ENCODE measurements at regions not wholly inside any gene's neighbourhood (a gene's known extent, or its start where the extent isn't known, plus 50 kb on each side); places are given as distances from the start of the nearest gene placed in this dataset.

- DNase-seq (ENCODE audit: low read depth in 4 of 6, low spot score in 6 of 6), result no peak
- 83% methylated on average over 11 of the region's 11 CpGs for WGBS (ENCODE audit: insufficient coverage)
- H3K27ac ChIP-seq (ENCODE audit: low read depth, low read length), result no peak overlapping the region
- H3K9me3 ChIP-seq (ENCODE audit: control insufficient read depth, insufficient read depth, low read length), result no peaks in the 10 kb centered on the region
- peaks cover 6% of the 10 kb centered on the region for H3K27me3 ChIP-seq (ENCODE audit: control insufficient read depth, insufficient read depth, low read length)
- H3K4me3 ChIP-seq (ENCODE audit: low read depth, low read length), result no peak overlapping the region
- H3K4me1 ChIP-seq (ENCODE audit: control insufficient read depth, insufficient read depth, low read length), result peaks cover 12% of the 10 kb centered on the region
- no peaks in the 10 kb centered on the region for H3K36me3 ChIP-seq (ENCODE audit: control insufficient read depth, insufficient read depth, low read length)
Observed at GRCh38 chr2:71790226-71791060, 337.1 kb downstream of the DYSF start.

DNA sequence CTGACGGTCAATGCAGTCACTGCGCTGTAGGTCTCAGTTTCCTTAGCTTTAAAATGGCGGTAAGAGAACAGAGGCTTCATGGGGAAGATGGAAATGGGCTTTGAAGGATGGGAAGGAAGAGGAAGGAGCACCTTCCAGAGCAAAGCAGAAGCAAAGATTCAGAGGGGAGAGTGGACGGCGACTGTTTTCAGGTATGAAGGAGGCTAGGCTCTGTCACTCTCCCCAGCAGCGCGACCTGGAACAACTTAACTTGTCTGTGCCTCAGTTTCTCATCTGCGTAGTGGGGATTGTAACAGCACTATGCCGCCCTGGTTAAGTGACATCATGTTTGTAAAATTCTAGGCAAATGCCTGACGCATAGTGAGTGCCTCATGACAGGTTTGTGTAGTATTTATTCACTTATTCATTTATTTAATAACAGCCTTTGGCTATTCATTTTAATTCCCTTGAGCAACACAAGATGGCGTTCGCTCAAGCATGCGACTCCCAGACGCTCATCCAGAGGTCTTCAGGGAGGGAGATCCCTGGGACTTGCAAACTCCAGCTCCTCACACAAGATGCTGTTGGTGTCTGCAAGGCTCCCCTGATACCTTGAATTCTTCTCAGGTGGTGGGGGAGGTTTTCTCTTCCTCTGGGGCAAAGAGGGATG, 336.3 kb downstream of the DYSF start:
- no peaks in the 10 kb centered on the region for H3K9me3 ChIP-seq (ENCODE audit: control insufficient read depth, insufficient read depth, low read length)
- no peak overlapping the region for H3K27ac ChIP-seq (ENCODE audit: low read depth, low read length)
- WGBS (ENCODE audit: insufficient coverage), result 84% methylated on average over 12 of the region's 14 CpGs
- peaks cover 6% of the 10 kb centered on the region for H3K27me3 ChIP-seq (ENCODE audit: control insufficient read depth, insufficient read depth, low read length)
- H3K36me3 ChIP-seq (ENCODE audit: control insufficient read depth, insufficient read depth, low read length), result no peaks in the 10 kb centered on the region
- DNase-seq (ENCODE audit: low read depth in 4 of 6, low spot score in 6 of 6), result no peak
- H3K4me3 ChIP-seq (ENCODE audit: low read depth, low read length), result no peak overlapping the region
- H3K4me1 ChIP-seq (ENCODE audit: control insufficient read depth, insufficient read depth, low read length), result peaks cover 16% of the 10 kb centered on the region

GRCh38 chr2:71788601-71789240, 335.4 kb downstream of the DYSF start:
- DNase-seq (ENCODE audit: low read depth in 4 of 6, low spot score in 6 of 6), result no peak
- no peaks in the 10 kb centered on the region for H3K9me3 ChIP-seq (ENCODE audit: control insufficient read depth, insufficient read depth, low read length)

DNA sequence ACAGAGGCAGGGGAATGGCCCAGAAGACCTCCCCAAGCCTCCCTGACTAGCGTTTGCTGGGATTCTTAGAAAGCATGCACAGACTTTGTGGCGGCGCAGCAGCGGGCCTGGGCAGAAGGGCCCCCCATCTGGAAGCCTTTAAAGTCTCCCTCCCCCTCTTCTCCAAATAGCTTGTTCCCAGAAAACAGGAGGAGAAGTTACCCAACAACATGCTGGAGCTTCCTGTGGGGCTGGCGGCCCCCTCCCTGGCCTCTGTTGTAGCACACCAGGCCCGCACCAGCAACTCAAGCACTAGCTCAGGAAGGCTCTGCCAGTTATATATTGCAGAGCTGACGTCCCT, 334.8 kb downstream of the DYSF start:
- 84% methylated on average over 7 of the region's 7 CpGs for WGBS (ENCODE audit: insufficient coverage)
- H3K27ac ChIP-seq (ENCODE audit: low read depth, low read length), result no peak overlapping the region
- peaks cover 10% of the 10 kb centered on the region for H3K4me1 ChIP-seq (ENCODE audit: control insufficient read depth, insufficient read depth, low read length)
- peaks cover 6% of the 10 kb centered on the region for H3K27me3 ChIP-seq (ENCODE audit: control insufficient read depth, insufficient read depth, low read length)
- no peaks in the 10 kb centered on the region for H3K36me3 ChIP-seq (ENCODE audit: control insufficient read depth, insufficient read depth, low read length)
- no peaks in the 10 kb centered on the region for H3K9me3 ChIP-seq (ENCODE audit: control insufficient read depth, insufficient read depth, low read length)
- no peak overlapping the region for H3K4me3 ChIP-seq (ENCODE audit: low read depth, low read length)
- no peak for DNase-seq (ENCODE audit: low read depth in 4 of 6, low spot score in 6 of 6)

More at GRCh38 chr2:71788601-71789240, 335.4 kb downstream of the DYSF start:
- 93% methylated on average over 7 of the region's 9 CpGs for WGBS (ENCODE audit: insufficient coverage)
- H3K27ac ChIP-seq (ENCODE audit: low read depth, low read length), result no peak overlapping the region
- no peaks in the 10 kb centered on the region for H3K36me3 ChIP-seq (ENCODE audit: control insufficient read depth, insufficient read depth, low read length)
- peaks cover 12% of the 10 kb centered on the region for H3K4me1 ChIP-seq (ENCODE audit: control insufficient read depth, insufficient read depth, low read length)
- H3K27me3 ChIP-seq (ENCODE audit: control insufficient read depth, insufficient read depth, low read length), result peaks cover 6% of the 10 kb centered on the region
- H3K4me3 ChIP-seq (ENCODE audit: low read depth, low read length), result no peak overlapping the region

GRCh38 chr2:71787476-71788185, 334.3 kb downstream of the DYSF start:
- Histone ChIP-seq H3K27me3 (ENCODE audit: control insufficient read depth, insufficient read depth, low read length) (peaks cover 6% of the 10 kb centered on the region), H3K27ac (ENCODE audit: low read depth, low read length) (no peak overlapping the region), H3K36me3 (ENCODE audit: control insufficient read depth, insufficient read depth, low read length) (no peaks in the 10 kb centered on the region), H3K4me3 (ENCODE audit: low read depth, low read length) (no peak overlapping the region), H3K9me3 (ENCODE audit: control insufficient read depth, insufficient read depth, low read length) (no peaks in the 10 kb centered on the region), H3K4me1 (ENCODE audit: control insufficient read depth, insufficient read depth, low read length) (peaks cover 10% of the 10 kb centered on the region)
- no peak for DNase-seq (ENCODE audit: low read depth in 4 of 6, low spot score in 6 of 6)
- WGBS (ENCODE audit: insufficient coverage), result 88% methylated on average over 1 of the region's 3 CpGs

- no peaks in the 10 kb centered on the region for H3K36me3 ChIP-seq (ENCODE audit: control insufficient read depth, insufficient read depth, low read length)
- no peak overlapping the region for H3K27ac ChIP-seq (ENCODE audit: low read depth, low read length)
- H3K9me3 ChIP-seq (ENCODE audit: control insufficient read depth, insufficient read depth, low read length), result no peaks in the 10 kb centered on the region
- H3K27me3 ChIP-seq (ENCODE audit: control insufficient read depth, insufficient read depth, low read length), result peaks cover 6% of the 10 kb centered on the region
- H3K4me3 ChIP-seq (ENCODE audit: low read depth, low read length), result no peak overlapping the region
- no peak for DNase-seq (ENCODE audit: low read depth in 4 of 6, low spot score in 6 of 6)
- H3K4me1 ChIP-seq (ENCODE audit: control insufficient read depth, insufficient read depth, low read length), result peaks cover 10% of the 10 kb centered on the region
- 91% methylated on average over 4 of the region's 4 CpGs for WGBS (ENCODE audit: insufficient coverage)
Observed at GRCh38 chr2:71787108-71787415, 333.7 kb downstream of the DYSF start.

GRCh38 chr2:71786291-71787107, 333.1 kb downstream of the DYSF start:
- no peaks in the 10 kb centered on the region for H3K36me3 ChIP-seq (ENCODE audit: control insufficient read depth, insufficient read depth, low read length)
- no peaks in the 10 kb centered on the region for H3K9me3 ChIP-seq (ENCODE audit: control insufficient read depth, insufficient read depth, low read length)
- peaks cover 10% of the 10 kb centered on the region for H3K4me1 ChIP-seq (ENCODE audit: control insufficient read depth, insufficient read depth, low read length)
- WGBS (ENCODE audit: insufficient coverage), result 90% methylated on average over 17 of the region's 17 CpGs
- no peak overlapping the region for H3K27ac ChIP-seq (ENCODE audit: low read depth, low read length)
- no peak for DNase-seq (ENCODE audit: low read depth in 4 of 6, low spot score in 6 of 6)
- no peak overlapping the region for H3K4me3 ChIP-seq (ENCODE audit: low read depth, low read length)
- peaks cover 6% of the 10 kb centered on the region for H3K27me3 ChIP-seq (ENCODE audit: control insufficient read depth, insufficient read depth, low read length)

DNA sequence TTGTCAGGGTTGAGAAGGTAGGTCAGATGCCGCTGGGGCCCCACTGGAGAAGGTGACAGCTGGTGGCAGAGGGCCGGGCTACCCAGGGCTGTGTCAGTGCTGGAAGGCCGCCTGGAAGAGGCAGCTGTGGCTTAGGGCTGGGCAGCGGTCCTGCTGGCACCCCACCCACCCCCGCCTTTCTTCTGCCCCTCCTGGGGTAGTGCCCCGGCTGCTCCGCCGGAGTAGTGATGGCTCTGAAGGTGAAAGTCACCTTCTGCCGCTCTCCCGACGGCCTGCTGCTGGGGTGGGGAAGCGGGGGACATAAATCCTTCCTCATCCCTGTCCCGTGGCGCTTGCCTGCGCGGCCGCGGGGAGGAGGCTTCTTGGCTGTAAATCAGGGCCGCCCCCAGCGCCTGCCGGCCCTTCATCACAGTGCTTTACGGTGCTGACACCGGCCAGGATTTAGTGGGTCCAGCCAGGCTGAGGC, 332.2 kb downstream of the DYSF start:
- Histone ChIP-seq H3K9me3 (ENCODE audit: control insufficient read depth, insufficient read depth, low read length) (no peaks in the 10 kb centered on the region), H3K27ac (ENCODE audit: low read depth, low read length) (no peak overlapping the region), H3K36me3 (ENCODE audit: control insufficient read depth, insufficient read depth, low read length) (no peaks in the 10 kb centered on the region), H3K4me3 (ENCODE audit: low read depth, low read length) (no peak overlapping the region), H3K4me1 (ENCODE audit: control insufficient read depth, insufficient read depth, low read length) (peaks cover 10% of the 10 kb centered on the region), H3K27me3 (ENCODE audit: control insufficient read depth, insufficient read depth, low read length) (peaks cover 6% of the 10 kb centered on the region)
- WGBS (ENCODE audit: insufficient coverage), result 35% methylated on average over 17 of the region's 23 CpGs
- peak in 1 of 6 donors; percentile 42 for DNase-seq (ENCODE audit: low read depth in 4 of 6, low spot score in 6 of 6)
